ENCODE measurements at regions not wholly inside any gene's neighbourhood (a gene's known extent, or its start where the extent isn't known, plus 50 kb on each side); places are given as distances from the start of the nearest gene placed in this dataset.
"Not testable (repeated sequence)": the region's sequence is repeated elsewhere in the genome, so short reads cannot be mapped to it uniquely, and the experiment has no call there.

- TF ChIP-seq CTCF (IDR thresholded peaks at IDR 0.05); EP300 (IDR thresholded peaks at IDR 0.05; ENCODE audit: low read depth); POLR2A (IDR thresholded peaks at IDR 0.05): not testable (repeated sequence)
Observed at GRCh38 chr2:111567233-111567632, 316.8 kb downstream of the ANAPC1 start.
